ENCODE measurements at regions not wholly inside any gene's neighbourhood (a gene's known extent, or its start where the extent isn't known, plus 50 kb on each side); places are given as distances from the start of the nearest gene placed in this dataset.

DNA sequence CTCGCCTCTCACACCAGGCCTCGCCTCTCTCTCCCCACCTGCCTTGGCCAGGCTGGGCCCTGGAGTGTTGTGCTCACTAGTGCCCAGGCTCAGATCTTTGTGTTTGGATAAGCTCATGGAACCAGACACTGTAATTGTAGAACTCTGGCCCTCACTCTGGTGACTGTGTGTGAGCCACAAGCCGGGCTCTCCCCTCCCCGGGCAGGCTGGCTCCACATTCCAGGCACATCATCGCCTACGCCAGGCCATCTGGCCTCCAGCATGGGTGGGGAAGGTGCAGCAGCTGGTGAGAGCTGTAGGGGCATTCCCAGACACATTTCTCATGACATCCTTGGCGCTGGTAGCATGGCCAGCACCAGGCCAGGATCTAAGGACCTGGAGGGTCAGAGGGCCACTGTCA lies 202.3 kb downstream of the RAB11FIP4 start:
- DNase-seq (ENCODE audit: low read depth in 1 of 2, low spot score in 1 of 2) = no peak

DNA sequence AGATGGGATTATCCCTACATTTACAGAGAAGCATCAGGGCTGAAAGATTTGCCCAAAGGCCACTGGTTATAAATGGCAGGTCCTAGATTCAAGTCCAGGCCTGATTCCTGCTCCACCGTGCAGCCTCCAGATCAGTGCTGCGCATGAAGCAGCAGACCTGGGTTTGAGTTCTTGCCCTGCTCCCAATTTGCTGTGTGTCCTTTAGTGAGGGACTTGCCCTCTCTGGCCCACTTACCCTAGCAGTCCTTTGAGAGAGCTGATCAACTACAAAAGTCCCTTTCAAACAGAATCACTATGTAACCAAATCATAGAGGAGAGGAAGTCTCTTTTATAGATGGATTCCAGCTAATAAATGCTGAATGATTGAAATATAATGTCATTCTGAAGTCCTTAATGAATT lies 200.4 kb downstream of the RAB11FIP4 start:
- DNase-seq (ENCODE audit: low read depth in 1 of 2, low spot score in 1 of 2) = no peak

DNA sequence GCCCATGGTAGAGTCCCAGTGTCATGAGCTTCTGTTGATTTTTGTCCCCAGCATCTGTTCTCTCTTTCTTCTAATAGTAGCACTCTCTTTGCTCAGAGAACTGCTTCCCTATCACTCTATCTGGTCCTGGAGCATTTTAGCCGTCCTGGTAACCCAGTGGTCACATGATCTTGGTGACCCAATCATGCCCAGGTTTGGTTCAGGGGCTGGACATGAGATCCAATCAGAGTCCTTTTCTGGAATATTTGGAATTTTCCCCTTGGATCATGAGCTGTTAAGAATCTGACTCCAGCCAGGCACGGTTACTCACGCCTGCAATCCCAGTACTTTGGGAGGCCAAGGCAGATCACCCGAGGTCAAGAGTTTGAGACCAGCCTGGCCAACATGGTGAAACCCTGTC lies 197.0 kb downstream of the RAB11FIP4 start:
- no peak for DNase-seq (ENCODE audit: low read depth in 1 of 2, low spot score in 1 of 2)

DNA sequence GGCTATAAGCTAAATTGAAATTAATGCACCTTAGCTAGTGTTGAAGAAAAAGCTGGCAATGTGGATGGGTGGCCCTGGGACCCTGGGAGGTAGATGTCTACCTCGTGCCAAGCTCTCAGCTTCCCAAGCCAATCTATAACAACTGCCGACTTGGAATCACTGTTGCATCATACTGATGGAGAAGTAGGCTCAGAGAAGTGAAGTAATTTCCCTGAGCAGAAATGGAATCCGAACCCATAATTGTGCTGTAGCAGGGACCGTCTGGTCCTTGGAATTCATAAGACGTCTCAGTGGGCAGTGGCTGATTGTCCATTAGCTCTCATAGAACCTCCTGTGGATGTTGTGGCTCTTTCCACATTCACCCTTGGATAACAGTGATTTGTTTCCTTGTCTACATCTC lies 196.6 kb downstream of the RAB11FIP4 start:
- no peak for DNase-seq (ENCODE audit: low read depth in 1 of 2, low spot score in 1 of 2)

All from activated CD4-positive, alpha-beta T cell treated with anti-CD3 and anti-CD28 coated beads, Interleukin-2, amount 50 U/mL, for 24 hours (primary cell).